IMR-90 (cell line): ENCODE measurements at regions not wholly inside any gene's neighbourhood (a gene's known extent, or its start where the extent isn't known, plus 50 kb on each side); places are given as distances from the start of the nearest gene placed in this dataset.
"Not testable (repeated sequence)": the region's sequence is repeated elsewhere in the genome, so short reads cannot be mapped to it uniquely, and the experiment has no call there.

Source experiments
- CEBPB ChIP-seq: IDR thresholded peaks from 2 replicates; pipeline ENCODE4 v1.6.1; 2012; ENCODE audit warnings: low read depth, low read length, improper control_type of control experiment
- CHD1 ChIP-seq: IDR thresholded peaks from 2 replicates; pipeline ENCODE4 v1.6.1; 2012; ENCODE audit warnings: low read depth, low read length, improper control_type of control experiment
- CTCF ChIP-seq: conservative IDR thresholded peaks from 2 replicates; pipeline ENCODE4 v1.5.1; 2012; ENCODE audit warnings: mild to moderate bottlenecking, low read depth, low read length, improper control_type of control experiment
- FOS ChIP-seq: fragments of 150-350 bp; IDR thresholded peaks from 2 replicates; pipeline ENCODE4 v1.6.1; 2016; ENCODE audit warnings: low read depth, low read length
- MAZ ChIP-seq: IDR thresholded peaks from 2 replicates; pipeline ENCODE4 v1.6.1; 2012; ENCODE audit warnings: low read depth, mild to moderate bottlenecking, low read length, improper control_type of control experiment, moderate library complexity, borderline replicate concordance
- MXI1 ChIP-seq: IDR thresholded peaks from 2 replicates; pipeline ENCODE4 v1.6.1; 2012; ENCODE audit warnings: low read depth, mild to moderate bottlenecking, low read length, moderate library complexity, borderline replicate concordance
- POLR2A ChIP-seq: IDR thresholded peaks from 2 replicates; pipeline ENCODE4 v1.6.1; 2012; ENCODE audit warnings: mild to moderate bottlenecking, low read depth, low read length
- RAD21 ChIP-seq: IDR thresholded peaks from 2 replicates; pipeline ENCODE4 v1.6.1; 2012; ENCODE audit warnings: low read length, improper control_type of control experiment
- RCOR1 ChIP-seq: IDR thresholded peaks from 2 replicates; pipeline ENCODE4 v1.6.1; 2012; ENCODE audit warnings: mild to moderate bottlenecking, low read length, improper control_type of control experiment; ENCODE audit not compliant: insufficient replicate concordance
- RFX5 ChIP-seq: IDR thresholded peaks from 2 replicates; pipeline ENCODE4 v1.8.0; 2012; ENCODE audit warnings: low read depth, mild to moderate bottlenecking, low read length, moderate library complexity
- SMC3 ChIP-seq: fragments of 150-350 bp; IDR thresholded peaks from 2 replicates; pipeline ENCODE4 v1.6.1; 2016; ENCODE audit warnings: low read depth, mild to moderate bottlenecking, antibody characterized with exemption, low read length, moderate library complexity
- TF ChIP-seq, protein P1 (sequence below): fragments of 150-350 bp; IDR thresholded peaks from 2 replicates; pipeline ENCODE4 v1.6.1; 2017; ENCODE audit warnings: mild to moderate bottlenecking, antibody characterized with exemption, low read length, low read depth

DNA sequence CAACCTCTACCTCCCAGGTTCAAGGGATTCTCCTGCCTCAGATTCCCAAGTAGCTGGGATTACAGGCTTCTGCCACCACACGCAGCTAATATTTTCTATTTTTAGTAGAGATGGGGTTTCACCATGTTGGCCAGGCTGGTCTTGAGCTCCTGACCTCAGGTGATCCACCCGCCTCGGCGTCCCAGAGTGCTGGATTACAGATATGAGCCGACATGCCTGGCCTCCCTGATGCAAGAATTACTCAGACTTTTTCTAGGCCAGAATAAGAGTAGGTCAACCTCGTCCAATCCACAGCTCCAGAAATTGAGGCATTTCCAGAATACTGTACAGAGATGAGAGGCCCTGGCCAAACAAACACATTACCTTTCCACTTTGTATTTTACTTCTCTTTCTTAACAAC lies 70.2 kb downstream of the RPS15A start:
- TF ChIP-seq CTCF, FOS, RAD21, CEBPB, SMC3, RFX5, MXI1, POLR2A, RCOR1, MAZ, CHD1: not testable (repeated sequence)
- TF ChIP-seq, protein P1, sequence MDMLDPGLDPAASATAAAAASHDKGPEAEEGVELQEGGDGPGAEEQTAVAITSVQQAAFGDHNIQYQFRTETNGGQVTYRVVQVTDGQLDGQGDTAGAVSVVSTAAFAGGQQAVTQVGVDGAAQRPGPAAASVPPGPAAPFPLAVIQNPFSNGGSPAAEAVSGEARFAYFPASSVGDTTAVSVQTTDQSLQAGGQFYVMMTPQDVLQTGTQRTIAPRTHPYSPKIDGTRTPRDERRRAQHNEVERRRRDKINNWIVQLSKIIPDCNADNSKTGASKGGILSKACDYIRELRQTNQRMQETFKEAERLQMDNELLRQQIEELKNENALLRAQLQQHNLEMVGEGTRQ = not testable (repeated sequence)
